GM12878 (cell line): ENCODE measurements at regions not wholly inside any gene's neighbourhood (a gene's known extent, or its start where the extent isn't known, plus 50 kb on each side); places are given as distances from the start of the nearest gene placed in this dataset.

Experiments
- ATAC-seq: fragments of 200-7000 bp; cut with Tn5 transposase; 3 replicates; pipeline ENCODE4 v1.9.1; 2020; ENCODE audit warnings: mild to moderate bottlenecking, moderate library complexity
- BruUV-seq: library from RNA; stranded (reverse); fragments of 400-500 nt; replicated peaks from 2 replicates; lab custom pipeline; 2021; lab: Mats Ljungman, UMichigan
- CTCF ChIA-PET: fragments of 300-600 bp; sonication (Branson Sonifier 250); formaldehyde crosslinking; extraction: SDS; loops from one replicate; lab custom pipeline; 2021; ENCODE audit warnings: inconsistent platforms; lab: Yijun Ruan, JAX
- POLR2A ChIA-PET: fragments of 350-600 bp; formaldehyde crosslinking; extraction: SDS; loops from one replicate; lab custom pipeline; 2021; ENCODE audit warnings: inconsistent platforms; lab: Charles Lee
- RAD21 ChIA-PET: fragments of 300-600 bp; sonication (Branson Sonifier 250); formaldehyde crosslinking; loops from one replicate; lab custom pipeline; 2023; ENCODE audit warnings: antibody characterized with exemption; ENCODE audit not compliant: unreplicated experiment; lab: Charles Lee
- SMC1A ChIA-PET: fragments of 300-600 bp; sonication (Branson Sonifier 250); formaldehyde crosslinking; loops from one replicate; lab custom pipeline; 2023; ENCODE audit not compliant: unreplicated experiment, uncharacterized antibody; lab: Charles Lee
- DNase-seq: peaks from one replicate; pipeline ENCODE4 v3.0.0-alpha.2; 2011; ENCODE audit warnings: low read depth, low spot score
- FAIRE-seq: peaks from 3 replicates; lab custom pipeline; 2011; peaks lifted over from hg19 to GRCh38; lab: Jason Lieb, UNC
- H2AFZ ChIP-seq: 2 replicates; pipeline ENCODE4 v1.6.0; 2011; ENCODE audit warnings: low read depth, low read length, control low read depth; ENCODE audit not compliant: control insufficient read depth
- H3K27ac ChIP-seq: 2 replicates; pipeline ENCODE4 v1.5.1; 2011; ENCODE audit warnings: control low read depth; ENCODE audit not compliant: control insufficient read depth, insufficient read depth
- H3K27me3 ChIP-seq, 2 experiments: replicated peaks in 1 of 2; 2 replicates each; pipeline versions ENCODE4 v1.6.0 to v1.6.1; 2011; ENCODE audit warnings: low read length in 1 of 2; ENCODE audit not compliant: control insufficient read depth in 2 of 2, insufficient read depth in 2 of 2
- H3K36me3 ChIP-seq, 2 experiments: 2 replicates each; pipeline ENCODE4 v1.5.1; 2011; ENCODE audit warnings: low read length in 1 of 2; ENCODE audit not compliant: control insufficient read depth in 2 of 2, insufficient read depth in 2 of 2
- H3K4me1 ChIP-seq: 2 replicates; pipeline ENCODE4 v1.6.1; 2011; ENCODE audit warnings: mild to moderate bottlenecking, low read length, moderate library complexity, mixed read lengths; ENCODE audit not compliant: control insufficient read depth, insufficient read depth
- H3K4me2 ChIP-seq: 2 replicates; pipeline ENCODE4 v1.6.0; 2011; ENCODE audit warnings: control low read depth; ENCODE audit not compliant: control insufficient read depth, insufficient read depth
- H3K4me3 ChIP-seq: fragments of 200-600 bp; sonication (generic); 2 replicates; pipeline ENCODE4 v1.5.1; 2016
- H3K79me2 ChIP-seq: 2 replicates; pipeline ENCODE4 v1.6.0; 2011; ENCODE audit warnings: low read length; ENCODE audit not compliant: control insufficient read depth, insufficient read depth
- H3K9ac ChIP-seq: 2 replicates; pipeline ENCODE4 v1.8.0; 2011; ENCODE audit warnings: low read length, control low read depth, mixed read lengths; ENCODE audit not compliant: control insufficient read depth, insufficient read depth
- H3K9me3 ChIP-seq: replicated peaks from 3 replicates; pipeline ENCODE4 v1.5.1; 2011; ENCODE audit warnings: mild to moderate bottlenecking, low read length; ENCODE audit not compliant: control insufficient read depth, insufficient read depth
- H4K20me1 ChIP-seq: 2 replicates; pipeline ENCODE4 v1.6.0; 2011; ENCODE audit not compliant: control insufficient read depth, insufficient read depth
- BACH1 ChIP-seq: fragments of 450-650 bp; IDR thresholded peaks from 2 replicates; pipeline ENCODE4 v1.6.1; 2017; ENCODE audit warnings: mild to moderate bottlenecking, borderline replicate concordance
- CBX3 ChIP-seq: fragments of 200-600 bp; sonication (generic); IDR thresholded peaks from 2 replicates; pipeline ENCODE4 v1.6.1; 2016; ENCODE audit warnings: low read depth, borderline replicate concordance
- CEBPB ChIP-seq, 2 experiments: fragments of 150-350 bp in 1 of 2; IDR thresholded peaks; 2 replicates each; pipeline ENCODE4 v1.6.1; 2012 to 2014; ENCODE audit warnings: low read depth in 2 of 2, low read length in 2 of 2, borderline replicate concordance in 1 of 2, inconsistent platforms in 1 of 2
- HCFC1 ChIP-seq: fragments of 150-350 bp; IDR thresholded peaks from 2 replicates; pipeline ENCODE4 v1.6.1; 2014; ENCODE audit warnings: low read length
- HDGF ChIP-seq: fragments of 450-650 bp; IDR thresholded peaks from 2 replicates; pipeline ENCODE4 v1.6.1; 2016; ENCODE audit warnings: antibody characterized with exemption
- MTA2 ChIP-seq: fragments of 450-650 bp; IDR thresholded peaks from 2 replicates; pipeline ENCODE4 v1.6.1; 2016; ENCODE audit warnings: low read depth, mild to moderate bottlenecking, moderate library complexity
- MXI1 ChIP-seq: fragments of 150-350 bp; IDR thresholded peaks from 2 replicates; pipeline ENCODE4 v1.6.1; 2011; ENCODE audit warnings: low read depth, mild to moderate bottlenecking, inconsistent platforms, low read length, improper control_type of control experiment
- NBN ChIP-seq: fragments of 450-650 bp; IDR thresholded peaks from 2 replicates; pipeline ENCODE4 v1.6.1; 2016
- RFX5 ChIP-seq: IDR thresholded peaks from 2 replicates; pipeline ENCODE4 v1.6.1; 2011; ENCODE audit warnings: low read depth, low read length, improper control_type of control experiment
- RUNX3 ChIP-seq: IDR thresholded peaks from 2 replicates; pipeline ENCODE4 v1.6.1; 2012; ENCODE audit warnings: low read length, inconsistent platforms
- SMAD5 ChIP-seq: IDR thresholded peaks from 2 replicates; pipeline ENCODE4 v1.6.1; 2016; ENCODE audit warnings: antibody characterized with exemption, low read depth
- SRF ChIP-seq, 2 experiments: IDR thresholded peaks; 2 replicates each; pipeline ENCODE4 v1.6.1; 2011; ENCODE audit warnings: low read depth in 2 of 2, low read length in 2 of 2, mild to moderate bottlenecking in 1 of 2, moderate library complexity in 1 of 2
- ZNF24 ChIP-seq: fragments of 450-650 bp; IDR thresholded peaks from 2 replicates; pipeline ENCODE4 v1.6.1; 2017; ENCODE audit warnings: antibody characterized with exemption, mild to moderate bottlenecking
- ZNF622 ChIP-seq: fragments of 450-650 bp; IDR thresholded peaks from 2 replicates; pipeline ENCODE4 v1.6.1; 2017; ENCODE audit warnings: mild to moderate bottlenecking, inconsistent platforms
- WGBS: methylation state at CpG from one replicate; pipeline ENCODE4 v1.1.6; 2016; ENCODE audit warnings: low lambda C conversion rate; ENCODE audit not compliant: insufficient replicate concordance, insufficient coverage; ENCODE audit errors: missing lambda C conversion rate; 5-methylcytosine and 5-hydroxymethylcytosine counted together
- in situ Hi-C: fragments of 300-500 bp; cut with MboI; formaldehyde crosslinking; loops from 9 replicates; pipeline ENCODE4 v1.14.3; 2018; ENCODE audit warnings: mixed read lengths
- intact Hi-C: fragments of 100-400 bp; cut with micrococcal nuclease; formaldehyde crosslinking; loops from one replicate; pipeline ENCODE4 v1.14.2; 2022; ENCODE audit not compliant: unreplicated experiment
- TF ChIP-seq, protein P1 (sequence below): fragments of 450-650 bp; IDR thresholded peaks from 2 replicates; pipeline ENCODE4 v1.6.1; 2016; ENCODE audit warnings: mild to moderate bottlenecking
- TF ChIP-seq, protein P2 (sequence below): fragments of 150-350 bp; IDR thresholded peaks from 2 replicates; pipeline ENCODE4 v1.6.1; 2014; ENCODE audit warnings: mild to moderate bottlenecking, low read depth, low read length

DNA sequence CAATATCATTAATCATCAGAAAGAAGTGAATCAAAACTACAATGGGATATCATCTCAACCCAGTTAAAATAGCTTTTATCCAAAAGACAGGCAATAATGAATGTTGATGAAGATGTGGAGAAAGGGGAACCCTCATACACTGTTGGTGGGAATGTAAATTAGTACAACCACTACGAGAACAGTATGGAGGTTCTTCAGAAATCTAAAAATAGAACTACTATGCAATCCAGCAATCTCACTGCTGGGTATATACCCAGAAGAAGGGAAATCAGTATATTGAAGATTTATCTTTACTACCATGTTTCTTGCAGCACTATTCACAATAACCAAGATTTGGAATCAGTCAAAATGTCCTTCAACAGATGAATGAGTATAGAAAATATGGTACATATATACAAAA lies 189.8 kb downstream of the HHIPL2 start:
- POLR2A ChIA-PET, result no interaction called here
- DNase-seq, result no peak
- CTCF ChIA-PET, result no interaction called here
- Histone ChIP-seq H3K4me3 (no peak overlapping the region), H3K36me3 (no peaks in the 10 kb centered on the region), H4K20me1 (no peaks in the 10 kb centered on the region), H2AFZ (no peak overlapping the region), H3K4me1 (no peaks in the 10 kb centered on the region), H3K27me3 (no peaks in the 10 kb centered on the region), H3K4me2 (no peak overlapping the region), H3K27ac (no peak overlapping the region), H3K79me2 (no peaks in the 10 kb centered on the region), H3K9ac (no peak overlapping the region), H3K9me3 (no peaks in the 10 kb centered on the region)
- no peak for ATAC-seq
- TF ChIP-seq RUNX3 (no peak), NBN (no peak), ZNF622 (no peak), HDGF (no peak), SRF (IDR thresholded peaks at IDR 0.05; ENCODE audit: low read depth in 2 of 2, low read length in 2 of 2) (no peak), BACH1 (no peak), HCFC1 (no peak), CEBPB (IDR thresholded peaks at IDR 0.05; ENCODE audit: borderline replicate concordance in 1 of 2, low read depth in 2 of 2, low read length in 2 of 2) (no peak), SMAD5 (no peak), CBX3 (no peak), RFX5 (no peak), ZNF24 (no peak), MTA2 (no peak), MXI1 (no peak)
- TF ChIP-seq, protein P1, sequence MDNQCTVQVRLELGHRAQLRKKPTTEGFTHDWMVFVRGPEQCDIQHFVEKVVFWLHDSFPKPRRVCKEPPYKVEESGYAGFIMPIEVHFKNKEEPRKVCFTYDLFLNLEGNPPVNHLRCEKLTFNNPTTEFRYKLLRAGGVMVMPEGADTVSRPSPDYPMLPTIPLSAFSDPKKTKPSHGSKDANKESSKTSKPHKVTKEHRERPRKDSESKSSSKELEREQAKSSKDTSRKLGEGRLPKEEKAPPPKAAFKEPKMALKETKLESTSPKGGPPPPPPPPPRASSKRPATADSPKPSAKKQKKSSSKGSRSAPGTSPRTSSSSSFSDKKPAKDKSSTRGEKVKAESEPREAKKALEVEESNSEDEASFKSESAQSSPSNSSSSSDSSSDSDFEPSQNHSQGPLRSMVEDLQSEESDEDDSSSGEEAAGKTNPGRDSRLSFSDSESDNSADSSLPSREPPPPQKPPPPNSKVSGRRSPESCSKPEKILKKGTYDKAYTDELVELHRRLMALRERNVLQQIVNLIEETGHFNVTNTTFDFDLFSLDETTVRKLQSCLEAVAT, result no peak
- TF ChIP-seq, protein P2, sequence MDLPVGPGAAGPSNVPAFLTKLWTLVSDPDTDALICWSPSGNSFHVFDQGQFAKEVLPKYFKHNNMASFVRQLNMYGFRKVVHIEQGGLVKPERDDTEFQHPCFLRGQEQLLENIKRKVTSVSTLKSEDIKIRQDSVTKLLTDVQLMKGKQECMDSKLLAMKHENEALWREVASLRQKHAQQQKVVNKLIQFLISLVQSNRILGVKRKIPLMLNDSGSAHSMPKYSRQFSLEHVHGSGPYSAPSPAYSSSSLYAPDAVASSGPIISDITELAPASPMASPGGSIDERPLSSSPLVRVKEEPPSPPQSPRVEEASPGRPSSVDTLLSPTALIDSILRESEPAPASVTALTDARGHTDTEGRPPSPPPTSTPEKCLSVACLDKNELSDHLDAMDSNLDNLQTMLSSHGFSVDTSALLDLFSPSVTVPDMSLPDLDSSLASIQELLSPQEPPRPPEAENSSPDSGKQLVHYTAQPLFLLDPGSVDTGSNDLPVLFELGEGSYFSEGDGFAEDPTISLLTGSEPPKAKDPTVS, result no peak
- SMC1A ChIA-PET, result no interaction called here
- 0% methylated on average over 1 of the region's 1 CpG for WGBS
- in situ Hi-C loops, result no loop called here
- no TSS peak for BruUV-seq
- RAD21 ChIA-PET, result no interaction called here
- intact Hi-C loops, result no loop called here
- no peak for FAIRE-seq
